ENCODE measurements at regions not wholly inside any gene's neighbourhood (a gene's known extent, or its start where the extent isn't known, plus 50 kb on each side); places are given as distances from the start of the nearest gene placed in this dataset.
"Not testable (repeated sequence)": the region's sequence is repeated elsewhere in the genome, so short reads cannot be mapped to it uniquely, and the experiment has no call there.

DNA sequence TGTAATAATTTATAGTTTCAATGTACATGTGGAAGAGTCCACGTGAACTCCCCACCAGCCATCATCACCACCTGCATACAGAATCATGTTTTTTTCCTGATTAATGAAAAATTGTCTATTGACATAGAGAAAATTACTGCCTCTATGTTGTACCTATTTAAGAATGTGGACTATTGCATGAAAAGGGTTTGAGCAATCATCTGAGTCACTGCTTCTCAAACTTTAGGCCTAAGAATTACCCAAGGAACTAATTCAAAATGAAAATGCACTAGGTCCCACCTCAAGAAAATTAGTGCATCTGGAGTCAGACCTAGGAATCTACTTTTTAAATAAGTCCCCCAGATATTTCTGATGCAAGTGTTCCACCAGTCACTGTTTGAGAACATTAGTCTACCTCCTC lies 709.3 kb downstream of the MAT2B start:
- no peak for DNase-seq

DNA sequence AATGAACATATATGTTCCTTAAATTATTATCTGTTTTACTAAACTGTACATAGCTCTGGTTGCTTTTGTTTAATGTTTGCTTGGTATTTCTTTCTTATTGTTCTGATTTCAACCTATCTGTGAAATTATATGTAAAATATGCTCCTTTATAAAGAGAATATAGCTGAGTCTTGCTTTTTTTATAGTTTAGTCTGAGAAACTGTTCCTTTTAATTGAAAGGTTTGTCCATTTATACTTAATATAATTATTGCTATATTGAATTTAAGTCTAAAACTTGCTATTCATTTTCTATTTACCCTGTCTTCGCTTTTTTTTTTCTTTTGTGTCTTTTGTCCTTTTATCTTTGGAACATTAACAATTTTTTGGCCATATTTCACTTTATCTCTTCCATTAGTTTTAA lies 712.0 kb downstream of the MAT2B start:
- no peak for DNase-seq

DNA sequence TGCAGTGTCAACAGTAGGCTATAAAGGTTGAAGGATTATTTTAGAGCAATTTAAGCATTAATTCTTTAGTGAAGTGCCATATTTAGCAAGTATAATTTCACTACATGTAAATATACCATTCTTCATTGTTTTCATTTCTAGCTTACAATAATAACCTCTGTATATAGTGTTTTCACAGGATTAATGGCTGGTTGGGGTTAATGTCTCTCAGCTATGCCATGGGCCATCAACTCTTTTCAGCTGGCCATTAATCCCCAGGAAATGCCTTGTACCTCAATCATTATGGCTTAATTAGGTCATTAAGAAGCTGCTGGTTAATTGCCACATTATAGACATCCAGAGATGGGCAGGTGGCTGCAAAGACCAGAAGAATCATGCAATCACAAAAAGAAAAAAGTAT lies 715.1 kb downstream of the MAT2B start:
- no peak for DNase-seq

DNA sequence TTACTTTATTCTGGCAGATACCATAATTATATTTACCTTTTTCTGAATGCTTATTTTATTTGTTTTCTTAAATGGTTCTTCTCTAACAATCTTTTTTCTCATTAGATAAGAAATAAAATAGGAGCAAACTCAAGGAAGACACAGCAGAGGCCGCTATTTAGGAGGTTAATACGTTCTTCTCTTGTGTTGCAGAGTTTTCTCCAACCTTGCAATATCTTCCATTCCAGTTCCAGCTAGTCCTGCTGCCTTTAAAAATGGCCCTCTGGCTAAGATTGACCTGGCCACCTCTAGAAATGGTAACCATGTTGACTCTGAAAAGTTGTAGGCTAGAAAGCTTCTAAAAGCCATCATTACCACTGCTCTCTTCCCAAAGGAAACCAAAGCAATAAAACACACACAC lies 718.8 kb downstream of the MAT2B start:
- DNase-seq: no peak

DNA sequence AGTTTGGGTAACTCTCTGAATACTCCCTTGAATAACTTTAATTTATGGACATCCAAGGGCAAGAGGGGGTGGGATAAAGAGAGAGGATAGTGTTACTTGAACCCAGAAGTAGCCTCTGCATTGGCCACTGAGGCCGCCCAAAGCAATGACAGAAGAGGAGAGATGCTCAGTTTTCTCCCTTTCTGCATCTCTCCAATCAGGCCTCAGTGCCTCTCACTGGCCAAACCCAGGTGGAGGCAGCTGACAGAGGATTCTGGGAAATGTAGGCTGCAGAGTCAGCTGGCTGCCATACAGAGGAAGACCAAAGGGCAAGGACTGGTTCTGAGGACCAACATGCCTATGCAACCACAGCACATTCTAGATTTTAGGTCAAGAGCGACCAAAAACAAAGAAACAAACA lies 719.4 kb downstream of the MAT2B start:
- DNase-seq: no peak

DNA sequence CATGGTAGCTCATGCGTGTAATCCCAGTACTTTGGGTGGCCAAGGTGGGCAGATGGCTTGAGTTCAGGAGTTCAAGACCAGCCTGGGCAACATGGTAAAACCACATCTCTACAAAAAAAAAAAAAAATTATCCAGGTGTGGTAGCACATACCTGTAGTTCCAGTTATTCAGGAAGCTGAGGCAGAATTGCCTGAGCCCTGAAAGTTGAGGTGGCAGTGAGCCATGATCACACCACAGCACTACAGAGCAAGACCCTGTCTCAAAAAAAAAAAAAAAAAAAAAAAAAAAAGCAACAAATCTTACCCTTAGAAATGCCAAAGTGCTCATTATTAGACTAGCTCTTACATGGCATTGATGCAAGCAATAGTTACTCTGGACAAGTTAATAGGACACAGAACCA lies 724.9 kb downstream of the MAT2B start:
- no peak for DNase-seq

DNA sequence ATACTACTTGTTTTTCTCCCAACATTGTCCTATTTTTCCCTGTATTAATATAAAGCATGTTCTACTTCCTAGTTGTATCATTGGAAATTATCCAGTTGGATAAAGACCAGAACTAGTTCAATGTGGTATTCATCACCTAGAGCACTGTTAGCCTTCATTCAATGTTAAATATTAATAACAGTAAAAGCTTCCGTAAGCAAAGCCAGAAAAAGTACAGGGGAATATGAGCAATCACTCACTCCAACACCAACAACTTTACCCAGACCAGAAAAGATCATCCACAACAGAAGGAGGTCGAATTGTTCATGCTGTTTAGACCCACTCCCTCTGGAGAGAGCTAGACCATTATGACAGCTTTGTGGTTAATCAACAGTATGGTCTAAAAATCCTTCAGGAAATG lies 728.4 kb downstream of the MAT2B start:
- DNase-seq: no peak

DNA sequence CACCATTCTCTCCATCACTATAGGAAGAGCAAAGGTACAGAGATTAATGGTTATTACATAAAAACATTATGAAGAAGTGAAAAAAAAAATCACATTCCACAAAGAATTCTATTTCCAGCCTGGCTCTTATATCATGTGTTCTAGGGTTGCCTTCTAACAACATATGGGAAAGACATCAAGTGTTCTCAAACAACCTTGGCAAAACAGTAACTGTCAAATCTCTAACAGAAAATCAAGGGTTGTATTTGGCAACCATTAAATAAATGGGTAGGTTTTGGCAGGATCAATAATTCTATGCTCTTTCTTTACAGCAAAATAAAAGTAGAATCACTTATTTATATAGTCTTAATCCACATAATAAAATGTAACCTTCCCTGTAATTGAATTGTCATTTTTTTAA lies 728.9 kb downstream of the MAT2B start:
- DNase-seq: no peak

DNA sequence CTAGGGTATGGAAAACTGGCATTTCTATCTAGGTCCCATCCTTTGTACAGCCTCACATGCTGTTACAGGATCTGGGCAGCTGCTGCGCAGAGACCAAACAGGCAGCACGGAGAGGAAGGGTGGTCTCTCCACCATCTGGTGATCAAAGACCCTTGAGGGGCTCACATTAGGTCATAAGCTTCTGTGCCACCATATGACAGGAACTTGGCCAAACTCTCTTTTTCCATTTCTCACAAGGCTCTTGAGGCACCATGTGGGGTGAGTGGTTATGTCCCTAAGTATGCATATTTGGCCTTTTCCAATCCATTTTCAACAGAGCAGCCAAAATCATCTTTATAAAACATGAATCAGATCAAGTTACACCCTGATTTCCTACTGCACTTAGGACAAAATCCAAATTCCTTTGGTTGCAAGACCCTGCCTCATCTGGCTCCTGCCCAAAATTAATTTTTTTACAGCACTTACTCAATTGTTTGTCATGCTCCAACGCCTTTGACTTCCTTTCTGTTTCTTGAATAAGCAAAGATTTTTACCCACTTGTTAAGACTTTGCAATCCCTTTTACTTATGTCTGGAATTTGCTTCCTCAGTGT lies 730.0 kb downstream of the MAT2B start:
- peak; percentile 75 for DNase-seq

DNA sequence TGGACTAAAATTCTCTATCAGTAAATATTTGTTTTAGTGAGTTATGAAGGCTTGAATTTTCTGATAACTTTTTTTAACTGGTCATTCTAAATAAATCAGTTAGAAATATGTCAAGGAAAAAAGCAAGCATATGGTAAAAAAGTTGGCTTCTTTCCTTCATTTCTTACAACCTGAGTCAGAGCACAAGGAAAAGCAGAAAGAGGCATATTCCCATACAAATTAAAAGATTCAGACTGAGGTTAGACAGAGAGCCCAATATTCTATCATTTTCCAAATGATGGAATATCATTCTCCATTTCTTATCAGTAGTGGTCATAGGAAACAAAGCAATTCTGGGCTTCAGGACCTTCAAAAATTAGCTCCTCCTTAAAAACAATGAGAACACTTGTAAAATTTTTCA lies 732.1 kb downstream of the MAT2B start:
- DNase-seq: no peak

DNA sequence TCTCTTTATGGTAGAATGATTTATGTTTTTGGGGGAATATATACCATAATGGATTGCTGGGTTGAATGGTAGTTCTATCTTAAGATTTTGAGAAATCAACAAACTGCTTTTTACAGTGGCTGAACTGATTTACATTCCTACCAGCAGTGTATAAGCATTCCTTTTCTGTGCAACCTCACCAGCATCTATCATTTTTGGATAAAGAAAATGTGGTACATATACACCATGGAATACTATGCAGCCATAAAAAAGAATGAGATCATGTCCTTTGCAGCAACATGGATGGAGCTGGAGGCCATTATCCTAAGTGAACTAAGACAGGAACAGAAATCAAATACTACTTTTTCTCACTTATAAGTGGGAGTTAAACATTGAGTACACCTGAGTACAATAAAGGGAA lies 746.4 kb downstream of the MAT2B start:
- not testable (repeated sequence) for DNase-seq

DNA sequence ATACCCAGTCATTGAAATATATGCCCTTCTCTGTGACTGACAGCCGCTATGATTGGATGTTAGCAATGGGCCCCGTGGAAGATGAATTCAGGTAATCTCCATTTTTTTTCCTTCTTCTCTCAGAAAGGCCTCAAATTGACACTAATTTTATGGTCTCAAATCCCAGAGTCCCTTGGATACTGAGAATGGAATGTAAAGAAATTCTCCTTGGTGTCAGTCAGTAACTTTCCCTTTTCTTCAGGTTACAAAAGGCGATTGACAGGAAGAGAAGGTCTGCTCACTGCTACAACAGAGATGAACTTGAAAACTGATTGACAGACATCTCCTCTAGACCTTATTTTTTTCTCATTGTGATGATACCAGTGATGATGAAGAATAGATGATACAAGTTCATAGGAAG lies 748.3 kb downstream of the MAT2B start:
- no peak for DNase-seq

DNA sequence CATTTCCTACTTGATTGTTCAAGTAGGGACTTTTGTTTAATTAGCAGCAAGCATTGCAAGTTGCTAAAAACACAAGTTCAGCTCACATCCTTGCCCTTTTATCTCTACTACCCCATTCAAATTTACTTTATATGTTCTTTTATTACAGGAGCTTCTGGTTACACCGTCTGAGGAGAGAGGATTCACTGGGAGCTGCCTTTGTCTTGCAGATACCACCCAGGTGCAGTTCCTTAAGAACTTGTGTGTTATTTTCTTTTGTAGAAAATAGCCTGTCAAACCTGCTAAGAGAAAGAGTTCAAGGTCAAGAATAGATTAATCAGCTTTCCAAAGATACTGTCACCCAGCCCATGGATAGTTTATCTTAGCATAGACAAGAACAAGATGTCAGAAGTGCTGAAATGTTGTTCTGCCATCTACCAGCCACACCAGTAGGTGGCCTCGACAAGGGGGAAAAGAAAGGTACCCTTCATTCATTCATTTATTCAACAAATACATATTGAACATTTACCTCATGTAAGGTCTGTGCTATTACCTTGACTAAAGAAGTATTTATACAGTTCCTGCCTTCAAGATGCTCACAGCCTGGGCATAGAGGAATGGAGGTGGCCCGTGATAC lies 750.3 kb downstream of the MAT2B start:
- no peak for DNase-seq

DNA sequence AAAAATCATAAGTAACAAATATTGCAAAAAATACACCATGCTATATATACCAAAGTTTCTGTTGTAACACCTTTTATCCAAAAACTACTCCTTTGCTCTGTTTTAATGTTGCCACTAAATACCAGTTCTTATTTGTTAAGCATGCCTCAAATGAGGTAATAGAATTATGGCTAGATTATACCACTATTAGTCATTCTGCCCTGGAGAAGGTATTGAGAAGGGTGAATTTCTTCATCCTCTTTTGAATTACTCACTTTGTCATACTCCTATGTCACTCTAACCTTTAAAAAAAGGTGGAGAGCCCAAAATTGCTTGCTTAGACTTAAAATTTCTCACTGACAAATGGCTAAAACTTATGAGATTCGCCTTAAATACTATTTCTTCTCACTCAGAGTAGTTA lies 750.9 kb downstream of the MAT2B start:
- DNase-seq: no peak

DNA sequence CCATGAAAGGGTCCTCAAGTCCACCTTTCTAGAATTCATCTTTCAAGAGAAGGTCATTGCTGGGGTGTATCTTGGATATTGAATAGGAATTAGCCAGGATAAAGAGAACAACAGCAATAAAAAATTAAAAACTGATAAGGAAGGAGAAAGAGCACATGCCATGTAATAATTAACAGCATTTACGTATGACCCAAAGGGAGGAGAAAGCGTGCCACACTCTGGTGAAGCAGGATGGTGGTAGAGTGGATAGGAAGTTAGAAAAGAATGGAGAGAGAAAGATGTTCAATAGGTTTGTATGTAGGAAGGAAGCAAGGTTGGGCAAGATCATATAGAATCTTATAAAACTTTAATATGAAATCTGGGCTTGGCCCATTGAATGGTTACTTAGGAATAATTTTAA lies 751.5 kb downstream of the MAT2B start:
- no peak for DNase-seq

DNA sequence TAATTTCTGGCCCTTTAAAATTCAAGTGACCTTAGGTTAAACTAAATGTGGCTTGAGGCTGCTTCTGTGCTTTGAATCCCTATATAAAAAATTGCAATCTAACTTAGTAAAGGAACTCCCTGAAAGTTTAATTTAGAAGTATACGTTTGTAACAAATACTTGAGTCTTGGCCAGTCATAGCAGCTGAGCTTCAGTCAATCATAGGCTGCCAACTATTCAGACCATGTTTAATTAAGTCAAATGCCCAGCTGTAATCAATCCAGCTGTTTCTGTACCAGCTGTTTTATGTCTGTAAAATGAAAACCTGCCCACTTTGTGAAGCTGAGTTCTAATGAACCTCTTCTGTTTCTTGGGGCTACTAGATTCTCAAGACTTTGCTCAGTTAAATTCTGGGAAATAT lies 760.1 kb downstream of the MAT2B start:
- no peak for DNase-seq

DNA sequence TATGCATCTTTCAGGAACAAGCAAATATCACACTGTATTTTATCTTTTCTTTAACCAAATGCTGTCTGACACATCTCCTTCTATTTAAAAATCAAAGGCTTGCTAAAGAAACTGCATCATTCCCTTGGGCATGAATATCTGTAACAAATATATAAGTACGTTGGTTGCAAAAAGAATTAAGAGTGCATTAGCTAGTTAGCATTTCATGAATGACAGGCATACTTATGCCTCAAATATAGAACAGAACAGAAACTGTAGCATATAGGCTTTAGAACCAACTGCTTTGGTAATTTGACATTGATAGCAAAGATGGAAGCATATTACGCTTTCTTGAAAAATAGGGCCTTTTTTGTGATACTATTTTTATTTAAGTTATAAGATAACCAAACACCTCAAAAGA lies 761.2 kb downstream of the MAT2B start:
- DNase-seq: no peak

DNA sequence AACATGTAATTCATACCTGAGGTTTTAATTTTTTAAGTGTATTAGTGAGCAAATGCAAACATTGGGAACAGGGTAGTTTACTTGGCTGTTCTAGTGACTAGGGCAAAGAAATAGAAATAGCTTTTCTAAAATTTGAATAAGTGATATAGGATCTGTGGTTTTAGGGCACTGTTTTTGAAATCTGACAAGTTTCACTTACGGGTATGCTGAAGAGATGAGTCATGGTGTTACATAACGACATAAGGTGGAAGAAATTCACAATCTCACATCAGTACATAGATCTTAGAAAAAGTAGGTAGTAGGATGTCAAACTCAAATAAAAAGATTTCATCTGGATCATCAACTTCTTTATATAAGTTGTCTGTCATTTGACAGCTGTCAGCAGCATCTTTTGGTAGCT lies 772.3 kb downstream of the MAT2B start:
- DNase-seq: no peak

DNA sequence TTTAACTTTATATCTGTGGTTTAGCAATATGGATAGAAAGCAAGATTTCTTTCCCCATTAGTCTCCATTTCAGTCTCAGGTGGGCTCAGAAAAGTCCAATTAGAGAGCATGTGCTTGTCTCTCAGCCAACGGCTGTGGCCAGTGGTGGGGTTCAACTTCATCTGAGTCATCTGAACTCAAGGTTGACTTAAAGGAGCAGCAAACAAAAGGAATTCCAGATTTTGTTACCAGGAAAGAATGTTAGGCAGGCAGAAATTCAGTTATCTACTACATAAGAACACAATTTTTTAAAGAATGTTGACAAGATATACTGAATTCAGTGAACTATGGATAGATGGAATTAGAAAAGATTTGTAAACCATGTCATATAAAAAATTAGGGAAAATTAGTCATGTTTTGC lies 784.1 kb downstream of the MAT2B start:
- no peak for DNase-seq

DNA sequence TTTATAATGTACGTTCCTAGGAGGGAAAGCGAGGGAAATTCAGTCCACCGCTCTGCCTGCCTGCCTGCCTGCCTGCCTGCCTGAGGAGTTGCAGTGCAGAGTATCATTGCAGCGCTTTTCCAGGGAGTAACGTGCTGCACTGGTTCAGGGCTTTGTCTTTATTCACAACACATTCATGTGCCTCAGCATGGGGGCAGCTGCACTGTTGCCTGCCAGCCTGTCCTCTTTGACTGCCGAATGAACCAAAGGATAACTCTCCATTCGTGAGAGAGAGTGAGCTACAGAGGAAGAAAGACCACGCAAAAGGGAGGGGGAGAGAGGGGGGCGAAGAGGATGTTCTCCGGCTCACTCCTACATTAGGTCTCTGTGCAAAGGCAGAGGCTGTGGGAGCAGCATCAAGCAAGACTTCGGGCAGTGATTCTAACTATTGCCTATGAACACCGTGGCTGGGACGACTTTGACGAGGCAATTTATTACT lies 791.2 kb downstream of the MAT2B start:
- no peak for DNase-seq

DNA sequence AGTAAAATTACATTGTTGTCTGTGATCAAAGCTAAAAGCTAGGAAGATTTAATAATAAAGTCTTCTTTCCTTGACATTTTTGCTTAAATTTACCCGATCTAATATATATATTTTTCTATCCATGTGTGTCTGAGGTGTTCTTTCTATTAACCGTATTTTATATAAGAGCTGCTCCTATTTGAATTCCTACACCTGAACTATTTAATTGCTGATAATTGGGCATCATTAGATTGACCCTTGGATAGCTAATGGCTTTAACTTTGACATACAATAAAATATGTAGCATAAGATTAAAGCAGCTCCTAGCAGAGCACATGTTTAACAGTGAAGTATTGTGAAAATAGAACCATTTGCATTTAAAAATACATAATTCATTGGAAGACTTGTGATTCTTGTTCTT lies 792.7 kb downstream of the MAT2B start:
- no peak for DNase-seq

DNA sequence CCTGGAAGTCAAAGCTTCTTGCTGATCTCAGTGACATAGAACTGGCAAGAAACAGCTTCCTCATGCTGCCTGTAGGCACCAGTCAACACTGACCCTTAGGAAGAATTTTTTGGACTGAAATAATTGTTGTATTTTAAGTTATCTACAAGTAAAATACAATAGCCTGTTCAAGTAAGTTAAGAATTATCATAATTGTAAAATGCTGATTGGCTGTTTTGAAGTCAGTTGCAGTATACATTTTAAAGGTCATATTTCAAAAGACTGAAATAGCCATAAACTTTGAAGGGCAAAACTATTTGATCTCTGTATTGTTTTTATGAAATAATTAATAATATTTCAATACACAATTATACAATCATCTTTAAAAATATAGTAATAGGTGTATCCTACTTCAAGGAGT lies 794.9 kb downstream of the MAT2B start:
- no peak for DNase-seq

DNA sequence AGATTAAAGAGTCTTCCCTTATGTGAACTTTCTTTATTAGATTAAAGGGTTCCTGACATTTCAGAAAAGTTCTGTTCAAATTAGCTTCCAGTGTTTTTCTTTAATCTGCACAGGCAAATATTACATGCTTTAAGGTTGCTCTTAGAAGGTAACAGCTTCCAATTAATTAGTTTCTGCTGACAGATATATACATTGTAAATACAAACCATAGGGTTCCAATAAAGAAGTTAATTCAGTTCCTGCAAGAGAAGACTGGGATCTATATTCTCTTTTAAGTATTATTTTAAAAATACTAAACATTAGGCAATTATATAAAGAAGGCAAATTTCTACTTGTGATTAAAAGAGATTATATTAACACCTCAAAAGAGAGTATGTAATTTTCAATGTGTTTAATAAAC lies 795.7 kb downstream of the MAT2B start:
- DNase-seq: no peak

DNA sequence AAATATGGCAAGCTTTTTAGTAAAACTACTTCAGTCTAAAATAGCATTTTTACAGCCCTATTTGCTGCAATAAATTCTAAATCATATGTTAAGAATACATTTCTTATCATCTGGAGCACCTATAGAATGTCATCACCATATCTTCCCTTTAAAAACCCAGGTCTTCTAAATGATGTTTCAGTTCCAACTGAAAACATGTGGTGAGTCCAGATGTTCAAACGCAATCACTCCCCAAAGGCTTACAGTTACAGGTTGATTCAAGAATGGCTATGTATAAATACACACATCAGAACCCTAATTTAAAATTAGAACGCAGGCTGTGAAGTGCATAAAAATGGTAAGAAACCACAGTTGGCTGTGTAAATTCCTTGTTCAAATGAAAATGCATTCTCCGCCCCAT lies 796.3 kb downstream of the MAT2B start:
- DNase-seq: no peak
